GM12873 (cell line): ENCODE measurements at regions not wholly inside any gene's neighbourhood (a gene's known extent, or its start where the extent isn't known, plus 50 kb on each side); places are given as distances from the start of the nearest gene placed in this dataset.

Source experiments
- TF ChIP-seq, protein P1 (sequence below): IDR thresholded peaks from 2 replicates; pipeline ENCODE4 v1.5.1; 2012; ENCODE audit warnings: low read depth, mild to moderate bottlenecking, moderate library complexity, low read length, control low read depth; ENCODE audit not compliant: insufficient read depth; ENCODE audit errors: missing control alignments

DNA sequence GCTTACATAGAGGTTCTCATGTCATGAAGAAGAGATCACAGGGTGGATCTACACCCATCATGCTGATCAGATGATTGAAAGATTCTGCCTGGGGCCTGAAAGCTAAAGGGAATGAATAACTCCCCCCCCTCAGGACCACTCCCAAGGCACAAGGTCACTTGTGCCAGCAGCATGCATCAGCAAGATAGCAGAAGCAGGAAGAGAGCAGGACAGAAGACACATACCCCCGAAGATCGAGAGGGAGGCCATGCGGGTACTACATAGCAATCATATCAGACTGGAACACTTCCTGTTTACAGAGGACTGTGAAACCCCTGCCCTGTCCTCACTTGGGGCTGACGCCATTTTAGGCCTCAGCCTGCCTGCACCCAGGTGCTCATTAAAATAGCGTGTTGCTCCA lies 143.2 kb upstream of the EDNRB start:
- TF ChIP-seq, protein P1, sequence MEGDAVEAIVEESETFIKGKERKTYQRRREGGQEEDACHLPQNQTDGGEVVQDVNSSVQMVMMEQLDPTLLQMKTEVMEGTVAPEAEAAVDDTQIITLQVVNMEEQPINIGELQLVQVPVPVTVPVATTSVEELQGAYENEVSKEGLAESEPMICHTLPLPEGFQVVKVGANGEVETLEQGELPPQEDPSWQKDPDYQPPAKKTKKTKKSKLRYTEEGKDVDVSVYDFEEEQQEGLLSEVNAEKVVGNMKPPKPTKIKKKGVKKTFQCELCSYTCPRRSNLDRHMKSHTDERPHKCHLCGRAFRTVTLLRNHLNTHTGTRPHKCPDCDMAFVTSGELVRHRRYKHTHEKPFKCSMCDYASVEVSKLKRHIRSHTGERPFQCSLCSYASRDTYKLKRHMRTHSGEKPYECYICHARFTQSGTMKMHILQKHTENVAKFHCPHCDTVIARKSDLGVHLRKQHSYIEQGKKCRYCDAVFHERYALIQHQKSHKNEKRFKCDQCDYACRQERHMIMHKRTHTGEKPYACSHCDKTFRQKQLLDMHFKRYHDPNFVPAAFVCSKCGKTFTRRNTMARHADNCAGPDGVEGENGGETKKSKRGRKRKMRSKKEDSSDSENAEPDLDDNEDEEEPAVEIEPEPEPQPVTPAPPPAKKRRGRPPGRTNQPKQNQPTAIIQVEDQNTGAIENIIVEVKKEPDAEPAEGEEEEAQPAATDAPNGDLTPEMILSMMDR: no peak

DNA sequence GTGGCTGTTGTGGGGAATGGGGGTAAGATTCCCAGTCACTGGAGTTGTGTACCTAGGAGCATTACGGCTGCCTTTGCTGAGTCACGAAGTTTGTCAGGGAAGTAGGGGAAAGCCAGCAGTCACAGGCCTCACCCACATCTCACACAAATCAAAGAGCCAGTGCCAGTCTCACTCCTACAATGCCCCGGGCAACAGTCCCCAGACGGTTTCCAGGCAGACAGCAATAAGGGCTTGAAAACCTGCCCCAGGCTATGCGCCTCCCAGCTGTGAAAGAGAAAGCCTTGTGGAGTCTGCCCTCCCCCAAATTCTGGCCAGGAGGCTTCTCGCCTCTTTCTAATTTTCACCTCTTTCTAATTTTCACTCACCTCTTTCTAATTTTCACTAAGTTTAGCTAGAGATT lies 142.3 kb upstream of the EDNRB start:
- TF ChIP-seq, protein P1: no peak

DNA sequence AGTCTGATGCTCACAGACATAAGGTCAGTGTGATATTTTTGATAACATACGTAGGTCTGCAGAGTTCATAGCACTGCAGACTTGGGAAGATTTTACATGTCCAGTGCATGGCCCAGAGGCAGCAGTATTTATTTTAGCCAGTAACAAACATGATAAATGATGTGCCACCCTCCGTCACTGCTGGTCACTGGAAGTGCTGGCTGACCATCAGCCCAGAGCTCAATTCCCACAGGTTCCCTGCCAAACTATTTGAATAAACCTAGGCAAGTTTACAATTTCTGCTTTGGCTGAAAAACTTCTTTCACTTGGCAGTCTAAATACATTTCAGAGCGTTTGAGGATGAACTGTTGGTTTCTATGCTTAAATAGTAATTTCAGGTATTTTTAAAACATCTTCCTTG lies 135.5 kb upstream of the EDNRB start:
- TF ChIP-seq, protein P1: no peak

DNA sequence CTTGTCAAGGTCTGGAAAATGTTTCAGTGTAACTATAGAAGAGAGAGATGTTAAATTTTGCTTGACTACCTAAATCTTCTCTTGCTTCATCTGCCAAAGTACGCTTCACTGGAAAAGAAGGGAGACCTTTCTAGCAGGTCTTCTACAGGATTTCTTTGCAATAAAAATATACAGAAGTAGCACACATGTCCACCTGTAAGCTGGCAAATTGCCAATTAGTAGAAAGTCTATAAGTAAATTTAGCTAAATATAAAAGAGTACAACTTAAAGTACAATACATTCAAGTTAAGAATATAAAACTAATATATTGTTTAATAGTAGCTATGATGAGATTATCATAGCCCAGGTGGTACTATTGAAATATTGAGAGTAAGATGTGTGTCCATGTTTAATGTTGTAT lies 128.5 kb upstream of the EDNRB start:
- TF ChIP-seq, protein P1: no peak

DNA sequence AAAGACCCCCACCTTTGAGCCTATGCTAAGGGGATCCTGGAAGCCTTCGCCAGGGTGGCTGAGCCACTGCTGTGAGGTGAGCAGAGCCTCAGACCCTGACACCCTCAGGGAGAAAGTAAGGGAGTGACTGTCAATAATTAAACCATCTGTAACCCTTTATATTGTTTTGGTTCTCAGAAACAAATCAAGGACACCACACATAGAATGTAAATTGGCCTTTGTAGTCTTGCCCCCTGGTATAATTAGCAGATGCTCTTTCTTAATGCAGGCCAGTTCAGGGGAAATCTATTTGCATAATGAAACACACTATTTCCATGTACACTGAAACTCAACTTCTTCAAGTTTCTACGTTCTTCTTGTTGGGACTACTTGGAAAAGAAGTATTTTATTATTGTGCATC lies 127.7 kb upstream of the EDNRB start:
- TF ChIP-seq, protein P1: no peak

DNA sequence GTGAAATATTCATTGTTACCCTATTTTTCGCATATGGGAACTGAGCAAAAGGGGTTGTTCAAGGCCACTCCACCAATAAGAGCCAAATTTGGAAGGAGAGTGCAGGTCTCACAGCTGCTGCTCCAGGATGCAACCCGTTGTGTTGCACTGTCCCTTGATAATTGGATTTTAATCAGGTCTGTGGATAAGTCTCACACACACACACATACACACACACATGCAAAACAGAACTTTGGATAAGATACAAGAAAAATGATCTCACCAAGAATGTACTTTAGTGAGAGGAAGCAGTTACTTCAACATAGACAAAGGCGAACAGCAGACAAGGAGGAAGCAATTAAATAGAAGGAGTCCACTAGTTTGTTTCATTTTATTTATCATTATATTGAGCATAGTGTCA lies 127.3 kb upstream of the EDNRB start:
- TF ChIP-seq, protein P1: no peak

DNA sequence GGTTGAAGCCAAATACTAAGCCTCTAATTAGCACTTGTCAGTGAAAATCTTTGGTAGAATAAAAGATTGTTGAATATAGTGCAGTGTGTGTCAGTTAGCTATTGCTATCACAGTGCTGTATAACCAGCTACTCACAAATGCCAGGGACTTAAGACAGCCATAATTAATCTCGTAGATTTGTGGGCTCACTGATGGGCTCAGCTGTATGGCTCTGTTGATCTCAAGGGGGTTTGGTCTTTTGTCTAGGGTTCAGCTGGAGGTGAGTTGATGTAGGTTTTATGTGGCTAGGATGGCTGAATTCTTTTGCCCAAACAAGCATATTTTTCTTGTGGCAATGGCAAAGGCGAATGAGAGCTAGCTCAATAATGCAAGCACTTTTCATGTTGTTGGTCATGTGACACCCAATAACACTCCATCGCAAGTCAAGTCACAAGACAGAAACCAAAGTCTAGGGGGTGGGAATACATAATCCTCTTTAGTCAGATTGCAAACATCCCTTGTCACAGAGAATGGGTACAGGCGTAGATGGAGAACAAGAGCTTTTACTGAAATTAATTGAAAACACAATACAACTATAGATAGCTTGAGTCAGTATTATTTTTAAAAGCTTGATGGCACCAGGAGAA lies 121.7 kb upstream of the EDNRB start:
- TF ChIP-seq, protein P1: no peak

DNA sequence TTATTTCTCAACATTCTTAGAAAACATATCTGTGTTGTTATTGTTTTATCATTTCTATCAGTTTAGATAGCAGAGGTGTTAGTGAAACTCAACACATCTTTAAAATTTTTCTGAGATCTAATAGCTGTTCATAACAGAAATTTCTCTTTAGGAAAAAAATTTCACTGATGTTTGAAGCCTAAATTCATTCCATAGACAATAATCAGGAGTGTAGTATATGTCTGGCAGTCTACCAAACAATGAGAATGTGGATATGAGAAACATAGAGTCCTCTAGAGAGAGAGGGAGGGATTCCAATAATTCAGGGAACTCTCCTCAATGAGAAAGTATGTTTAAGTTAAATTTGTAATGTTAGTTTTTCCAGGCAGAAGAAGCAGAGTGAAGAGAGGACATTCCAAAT lies 118.2 kb upstream of the EDNRB start:
- TF ChIP-seq, protein P1: no peak
